ENCODE measurements at regions not wholly inside any gene's neighbourhood (a gene's known extent, or its start where the extent isn't known, plus 50 kb on each side); places are given as distances from the start of the nearest gene placed in this dataset.
A peak's percentile ranks its signal among the peaks of the same experiment; 100 is the strongest.

DNA sequence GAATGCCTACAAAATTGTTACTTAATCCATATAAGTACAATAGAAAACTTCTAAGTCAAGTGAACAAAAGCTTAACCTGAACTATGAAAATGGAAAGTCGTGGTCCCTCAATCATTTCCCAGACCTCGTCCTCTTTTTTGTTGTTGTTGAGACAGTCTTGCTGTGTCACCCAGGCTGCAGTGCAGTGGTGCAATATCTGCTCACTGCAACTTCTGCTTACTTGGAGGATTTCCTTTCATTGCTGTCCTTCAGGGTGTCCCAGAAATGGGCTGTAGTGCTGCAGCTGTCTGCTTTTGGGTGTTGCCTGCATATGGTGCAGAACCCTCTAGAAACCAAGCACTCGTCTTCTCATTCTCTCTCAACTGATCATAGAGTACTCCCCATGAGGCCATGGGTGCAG, 75.0 kb upstream of the IL2 start:
- H3K27me3 Mint-ChIP-seq (ENCODE audit: low read depth): no peaks in the 10 kb centered on the region
- H3K36me3 Mint-ChIP-seq (ENCODE audit: low read depth): no peaks in the 10 kb centered on the region
- H3K4me1 Mint-ChIP-seq (ENCODE audit: low read depth): peaks cover 2% of the 10 kb centered on the region
- no peak for DNase-seq (ENCODE audit: low spot score)
- H3K4me3 Mint-ChIP-seq: no peak overlapping the region
- peaks cover 18% of the 10 kb centered on the region for H3K9me3 Mint-ChIP-seq
- H3K27ac Mint-ChIP-seq: no peak overlapping the region

DNA sequence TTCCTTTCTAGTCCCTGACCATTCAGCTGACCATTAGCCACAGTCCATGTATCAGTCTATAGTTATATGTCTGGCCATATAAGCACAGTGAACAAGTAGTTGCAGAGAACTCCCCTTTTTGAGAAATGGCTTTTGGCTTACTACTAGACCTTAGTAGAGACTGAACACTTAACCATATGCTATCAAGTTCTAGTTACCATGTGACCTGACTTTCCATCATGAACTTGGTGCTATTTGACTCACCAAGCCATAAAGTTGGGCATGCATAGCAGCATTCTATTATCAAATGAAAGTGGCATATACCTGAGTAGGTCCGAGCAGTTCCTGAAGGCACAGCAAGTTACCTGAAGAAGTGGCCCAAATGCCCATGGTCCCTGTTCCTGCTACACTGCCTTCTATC, 74.5 kb upstream of the IL2 start:
- Mint-ChIP-seq H3K4me3 (no peak overlapping the region), H3K9me3 (peaks cover 18% of the 10 kb centered on the region), H3K27me3 (ENCODE audit: low read depth) (no peaks in the 10 kb centered on the region), H3K36me3 (ENCODE audit: low read depth) (no peaks in the 10 kb centered on the region), H3K4me1 (ENCODE audit: low read depth) (peaks cover 2% of the 10 kb centered on the region), H3K27ac (no peak overlapping the region)
- DNase-seq (ENCODE audit: low spot score): no peak

DNA sequence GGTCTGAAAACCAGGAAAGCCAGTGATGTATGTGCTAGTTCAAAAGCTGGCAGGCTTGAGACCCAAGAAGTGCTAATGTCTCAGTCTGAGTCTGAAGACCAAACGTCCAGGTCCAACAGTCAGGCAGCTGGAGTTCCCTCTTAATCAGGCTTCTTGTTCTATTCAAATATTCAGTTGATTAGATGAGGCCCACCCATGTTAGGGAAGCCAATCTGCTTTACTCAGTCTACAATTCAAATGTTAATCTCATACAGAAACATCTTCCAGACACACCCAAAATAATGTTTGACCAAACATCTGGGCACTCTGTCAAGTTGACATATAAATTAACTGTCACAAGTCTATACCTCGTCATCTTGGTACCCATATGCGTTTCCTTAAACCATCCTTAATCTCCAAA, 72.4 kb upstream of the IL2 start:
- no peaks in the 10 kb centered on the region for H3K27me3 Mint-ChIP-seq (ENCODE audit: low read depth)

DNA sequence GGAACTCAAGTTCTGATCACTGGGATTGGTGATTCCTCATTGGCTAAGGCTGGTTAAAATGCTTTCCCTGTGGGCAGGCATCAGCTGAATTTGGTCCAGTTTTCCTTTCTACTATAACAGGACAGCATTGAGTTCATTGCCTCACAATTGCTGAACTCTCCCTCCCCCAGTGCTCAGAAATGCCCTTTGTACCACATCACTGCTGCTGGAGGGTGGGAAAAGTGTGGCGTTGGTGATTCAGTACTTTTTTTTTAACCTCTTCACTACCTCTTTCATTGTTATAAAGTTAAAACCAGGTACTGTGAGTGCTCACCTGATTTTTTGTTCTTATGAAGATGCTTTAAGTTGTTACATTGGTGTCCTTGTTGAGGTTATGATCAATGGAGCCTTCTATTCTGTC, 69.3 kb upstream of the IL2 start:
- no peak overlapping the region for H3K4me3 Mint-ChIP-seq
- no peaks in the 10 kb centered on the region for H3K4me1 Mint-ChIP-seq (ENCODE audit: low read depth)
- no peak for DNase-seq (ENCODE audit: low spot score)
- H3K9me3 Mint-ChIP-seq: peaks cover 25% of the 10 kb centered on the region
- H3K27ac Mint-ChIP-seq: no peak overlapping the region
- H3K27me3 Mint-ChIP-seq (ENCODE audit: low read depth): no peaks in the 10 kb centered on the region
- H3K36me3 Mint-ChIP-seq (ENCODE audit: low read depth): no peaks in the 10 kb centered on the region

More for the DNA sequence above, 72.4 kb upstream of the IL2 start:
- no peak for DNase-seq (ENCODE audit: low spot score)
- no peaks in the 10 kb centered on the region for H3K36me3 Mint-ChIP-seq (ENCODE audit: low read depth)
- H3K4me1 Mint-ChIP-seq (ENCODE audit: low read depth): peaks cover 2% of the 10 kb centered on the region
- H3K9me3 Mint-ChIP-seq: peaks cover 19% of the 10 kb centered on the region
- H3K4me3 Mint-ChIP-seq: no peak overlapping the region
- no peak overlapping the region for H3K27ac Mint-ChIP-seq

DNA sequence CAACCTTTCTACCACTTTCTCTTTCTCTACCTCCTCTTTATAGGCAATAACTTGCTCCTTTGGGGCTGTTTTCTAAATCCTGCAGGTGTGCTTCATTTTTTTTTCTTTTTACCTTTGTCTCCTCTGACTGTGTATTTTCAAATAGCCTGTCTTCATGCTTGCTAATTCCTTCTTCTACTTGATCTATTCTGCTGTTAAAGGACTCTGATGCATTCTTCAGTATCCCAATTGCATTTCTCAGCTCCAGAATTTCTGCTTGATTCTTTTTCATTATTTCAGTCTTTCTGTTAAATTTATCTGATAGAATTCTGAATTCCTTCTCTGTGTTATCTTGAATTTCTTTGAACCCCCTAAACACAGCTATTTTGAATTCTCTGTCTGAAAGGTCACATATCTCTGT, 67.7 kb upstream of the IL2 start:
- H3K36me3 Mint-ChIP-seq (ENCODE audit: low read depth): no peaks in the 10 kb centered on the region
- no peak overlapping the region for H3K27ac Mint-ChIP-seq
- H3K4me3 Mint-ChIP-seq: no peak overlapping the region
- H3K27me3 Mint-ChIP-seq (ENCODE audit: low read depth): peaks cover 7% of the 10 kb centered on the region
- DNase-seq (ENCODE audit: low spot score): no peak
- peaks cover 26% of the 10 kb centered on the region for H3K9me3 Mint-ChIP-seq
- H3K4me1 Mint-ChIP-seq (ENCODE audit: low read depth): no peaks in the 10 kb centered on the region

DNA sequence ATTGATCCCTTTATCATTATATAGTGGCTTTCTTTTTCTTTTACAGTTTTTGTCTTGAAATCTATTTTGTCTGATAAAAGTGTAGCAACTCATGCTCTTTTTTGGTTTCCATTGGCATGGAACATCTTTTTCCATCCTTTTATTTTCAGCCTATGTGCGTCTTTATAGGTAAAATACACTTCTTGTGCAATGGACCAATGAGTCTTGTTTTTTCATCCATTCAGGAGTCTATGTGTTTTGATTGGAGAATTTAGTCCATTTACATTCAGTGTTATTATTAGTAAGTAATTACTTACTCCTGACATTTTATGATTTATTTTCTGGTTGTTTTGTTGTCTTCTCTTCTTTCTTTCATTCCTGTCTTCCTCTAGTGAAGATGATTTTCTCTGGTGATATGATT, 66.4 kb upstream of the IL2 start:
- no peaks in the 10 kb centered on the region for H3K36me3 Mint-ChIP-seq (ENCODE audit: low read depth)
- H3K27me3 Mint-ChIP-seq (ENCODE audit: low read depth): peaks cover 15% of the 10 kb centered on the region
- no peak overlapping the region for H3K4me3 Mint-ChIP-seq

DNA sequence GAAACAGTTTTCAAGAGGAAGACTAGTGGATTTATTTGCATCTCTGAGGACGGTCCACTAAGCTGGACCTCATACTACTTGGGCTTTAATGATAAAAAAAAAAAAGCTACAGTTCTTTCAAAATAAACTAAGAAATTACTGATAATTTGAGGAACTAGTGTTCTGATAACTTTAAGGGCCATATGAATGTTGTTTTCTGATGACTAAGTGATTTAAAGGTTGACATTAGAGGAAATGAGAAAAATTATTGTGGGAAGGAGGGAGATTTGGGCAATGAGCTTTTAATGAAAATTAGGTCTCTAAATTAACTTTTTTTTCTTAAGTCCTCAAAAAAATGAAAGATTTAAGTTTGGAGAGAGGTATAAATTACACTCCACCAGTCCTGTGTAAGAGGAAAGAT, 60.8 kb upstream of the IL2 start:
- Mint-ChIP-seq H3K9me3 (peaks cover 7% of the 10 kb centered on the region), H3K4me3 (no peak overlapping the region), H3K27me3 (ENCODE audit: low read depth) (peaks cover 38% of the 10 kb centered on the region), H3K4me1 (ENCODE audit: low read depth) (peaks cover 2% of the 10 kb centered on the region), H3K36me3 (ENCODE audit: low read depth) (no peaks in the 10 kb centered on the region), H3K27ac (no peak overlapping the region)
- DNase-seq (ENCODE audit: low spot score): no peak

More for the DNA sequence above, 66.4 kb upstream of the IL2 start:
- Mint-ChIP-seq H3K4me1 (ENCODE audit: low read depth) (no peaks in the 10 kb centered on the region), H3K9me3 (peaks cover 26% of the 10 kb centered on the region), H3K27ac (no peak overlapping the region)
- no peak for DNase-seq (ENCODE audit: low spot score)

DNA sequence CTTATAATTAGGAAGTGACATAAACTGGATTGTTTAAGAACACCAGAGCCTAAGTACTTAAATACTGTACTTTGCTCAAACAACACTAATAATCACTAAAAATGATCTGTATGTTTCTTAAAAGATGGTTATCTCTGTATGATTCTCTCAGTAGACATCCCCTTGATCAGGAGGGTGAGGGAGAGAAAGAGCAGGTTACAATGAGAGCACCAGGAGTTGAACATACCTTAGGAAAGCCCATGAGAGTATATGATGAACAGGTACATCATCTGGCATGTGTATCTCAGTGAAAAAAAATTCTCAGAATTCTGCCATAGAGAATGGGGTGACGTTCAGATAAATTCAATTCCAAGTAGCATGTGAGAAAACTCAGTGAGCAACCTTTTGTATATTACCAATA, 59.9 kb upstream of the IL2 start:
- Mint-ChIP-seq H3K36me3 (ENCODE audit: low read depth) (no peaks in the 10 kb centered on the region), H3K4me3 (no peak overlapping the region), H3K4me1 (ENCODE audit: low read depth) (peaks cover 2% of the 10 kb centered on the region), H3K9me3 (peaks cover 7% of the 10 kb centered on the region), H3K27me3 (ENCODE audit: low read depth) (peaks cover 42% of the 10 kb centered on the region), H3K27ac (no peak overlapping the region)
- no peak for DNase-seq (ENCODE audit: low spot score)

DNA sequence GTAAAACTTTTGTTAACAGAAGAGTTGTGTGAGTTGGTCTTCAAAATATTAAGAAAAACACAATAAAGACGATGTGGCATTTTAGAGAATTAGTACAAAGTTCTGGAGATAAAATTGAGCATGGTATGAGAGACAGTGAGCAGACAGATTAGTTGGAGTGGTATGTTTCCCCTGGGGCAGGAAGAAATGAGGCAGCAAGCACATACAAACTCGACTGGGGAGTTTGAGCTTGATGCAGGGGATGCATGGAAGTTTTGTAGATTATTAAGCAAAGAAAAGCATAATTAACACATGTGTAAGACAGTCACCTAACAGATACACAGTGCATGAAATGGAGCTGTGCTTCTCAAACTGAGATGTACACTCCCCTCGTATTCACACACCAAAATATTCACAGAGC, 58.1 kb upstream of the IL2 start:
- Mint-ChIP-seq H3K36me3 (ENCODE audit: low read depth) (no peaks in the 10 kb centered on the region), H3K27ac (no peak overlapping the region), H3K4me3 (no peak overlapping the region), H3K27me3 (ENCODE audit: low read depth) (peaks cover 38% of the 10 kb centered on the region), H3K4me1 (ENCODE audit: low read depth) (peaks cover 2% of the 10 kb centered on the region), H3K9me3 (no peaks in the 10 kb centered on the region)
- no peak for DNase-seq (ENCODE audit: low spot score)

DNA sequence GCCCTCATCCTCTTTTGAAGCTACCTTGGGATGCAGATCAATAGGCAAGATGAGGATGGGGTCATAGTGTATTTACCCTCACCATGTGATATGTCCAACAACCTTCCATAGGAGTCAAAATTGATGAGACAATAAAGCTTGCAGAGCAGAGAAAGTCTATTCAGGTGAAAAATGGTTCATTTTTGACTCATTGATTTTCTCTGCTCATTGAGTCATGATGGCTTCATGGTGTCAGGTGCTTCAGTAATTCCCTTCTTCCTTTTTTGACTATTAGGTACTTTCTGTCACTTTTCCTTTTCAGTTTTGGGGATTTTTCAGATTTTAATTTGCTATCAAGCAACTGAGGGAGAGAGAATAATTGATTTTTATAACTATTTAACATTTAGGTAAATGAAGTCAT, 55.9 kb upstream of the IL2 start:
- peaks cover 41% of the 10 kb centered on the region for H3K27me3 Mint-ChIP-seq (ENCODE audit: low read depth)
- H3K4me1 Mint-ChIP-seq (ENCODE audit: low read depth): peaks cover 16% of the 10 kb centered on the region
- no peak overlapping the region for H3K4me3 Mint-ChIP-seq
- no peaks in the 10 kb centered on the region for H3K9me3 Mint-ChIP-seq
- H3K27ac Mint-ChIP-seq: no peak overlapping the region
- no peaks in the 10 kb centered on the region for H3K36me3 Mint-ChIP-seq (ENCODE audit: low read depth)
- DNase-seq (ENCODE audit: low spot score): no peak

DNA sequence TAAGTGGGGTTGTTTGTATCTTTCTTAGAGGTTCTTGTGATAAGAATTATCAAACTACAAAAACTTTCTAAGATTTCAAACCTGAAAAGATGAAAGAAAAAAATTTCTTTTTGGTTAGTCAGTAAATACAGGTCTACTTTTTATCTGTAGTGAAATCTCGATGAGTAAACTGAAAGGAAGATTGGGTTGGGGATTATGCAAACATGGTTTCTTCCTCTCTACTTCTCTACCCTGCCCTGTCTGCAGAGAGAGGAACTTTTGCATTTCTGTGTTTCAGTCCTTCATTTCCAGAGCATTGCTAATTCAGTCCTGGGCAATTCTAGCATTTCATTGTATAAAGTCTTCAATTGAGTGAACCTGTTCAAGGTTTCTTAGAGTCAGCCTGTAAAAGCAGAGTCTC, 51.6 kb upstream of the IL2 start:
- Mint-ChIP-seq H3K36me3 (ENCODE audit: low read depth) (peaks cover 2% of the 10 kb centered on the region), H3K4me3 (peak overlapping the region; percentile 65), H3K27ac (peak overlapping the region; percentile 64), H3K4me1 (ENCODE audit: low read depth) (peaks cover 40% of the 10 kb centered on the region), H3K27me3 (ENCODE audit: low read depth) (peaks cover 48% of the 10 kb centered on the region), H3K9me3 (no peaks in the 10 kb centered on the region)
- peak; percentile 17 for DNase-seq (ENCODE audit: low spot score)

Data from T-helper 2 cell treated with Interferon-gamma antibody and Interleukin-4, amounts not matched to agents 5 μg/mL and 100 μg/mL, for 36 hours (primary cell).